Osteoblast (primary cell): ENCODE measurements at regions not wholly inside any gene's neighbourhood (a gene's known extent, or its start where the extent isn't known, plus 50 kb on each side); places are given as distances from the start of the nearest gene placed in this dataset.

ENCODE experiments used
- DNase-seq: peaks from one replicate; pipeline ENCODE4 v3.0.0; 2011; ENCODE audit warnings: low spot score, mixed read lengths; ENCODE audit not compliant: insufficient read length; ENCODE audit errors: missing footprints
- H2AFZ ChIP-seq: 2 replicates; pipeline ENCODE4 v1.6.0; 2011; ENCODE audit warnings: mild to moderate bottlenecking, low read length
- H3K27ac ChIP-seq: 2 replicates; pipeline ENCODE4 v1.5.1; 2011; ENCODE audit warnings: mild to moderate bottlenecking, low read depth, low read length, moderate library complexity
- H3K27me3 ChIP-seq: 2 replicates; pipeline ENCODE4 v1.6.0; 2012; ENCODE audit warnings: mild to moderate bottlenecking, control low read depth, inconsistent platforms, low read length, moderate library complexity; ENCODE audit not compliant: insufficient read depth
- H3K36me3 ChIP-seq: 2 replicates; pipeline ENCODE4 v1.5.1; 2011; ENCODE audit warnings: mild to moderate bottlenecking, low read length, control low read depth, moderate library complexity; ENCODE audit not compliant: insufficient read depth
- H3K4me1 ChIP-seq: 2 replicates; pipeline ENCODE4 v1.5.1; 2011; ENCODE audit warnings: mild to moderate bottlenecking, low read length, control low read depth, moderate library complexity; ENCODE audit not compliant: insufficient read depth
- H3K4me2 ChIP-seq: 2 replicates; pipeline ENCODE4 v1.6.0; 2011; ENCODE audit warnings: mild to moderate bottlenecking, low read length; ENCODE audit not compliant: insufficient read depth
- H3K4me3 ChIP-seq: fragments of 200-600 bp; sonication (generic); 3 replicates; pipeline ENCODE4 v1.5.1; 2012; ENCODE audit warnings: mild to moderate bottlenecking, low read length, inconsistent platforms; ENCODE audit not compliant: insufficient read depth
- H3K79me2 ChIP-seq: 2 replicates; pipeline ENCODE4 v1.6.0; 2012; ENCODE audit warnings: mild to moderate bottlenecking, low read length, control low read depth, inconsistent platforms; ENCODE audit not compliant: insufficient read depth
- H3K9me3 ChIP-seq: 2 replicates; pipeline ENCODE4 v1.5.1; 2011; ENCODE audit warnings: low read depth, low read length, control low read depth
- H4K20me1 ChIP-seq: 2 replicates; pipeline ENCODE4 v1.6.0; 2012; ENCODE audit warnings: mild to moderate bottlenecking, low read length, control low read depth; ENCODE audit not compliant: insufficient read depth
- TF ChIP-seq, protein P1 (sequence below): IDR thresholded peaks from 2 replicates; pipeline ENCODE4 v1.5.1; 2011; ENCODE audit warnings: mild to moderate bottlenecking, low read depth, low read length, moderate library complexity; ENCODE audit errors: extremely low read depth

GRCh38 chr20:17887331-17888030 lies 81.1 kb downstream of the SNX5 start:
- Histone ChIP-seq H3K79me2 (no peaks in the 10 kb centered on the region), H3K4me3 (no peak overlapping the region), H3K4me1 (no peaks in the 10 kb centered on the region), H4K20me1 (no peaks in the 10 kb centered on the region), H2AFZ (no peak overlapping the region), H3K9me3 (peaks cover 8% of the 10 kb centered on the region), H3K4me2 (no peak overlapping the region), H3K36me3 (no peaks in the 10 kb centered on the region), H3K27me3 (no peaks in the 10 kb centered on the region), H3K27ac (no peak overlapping the region)
- TF ChIP-seq, protein P1, sequence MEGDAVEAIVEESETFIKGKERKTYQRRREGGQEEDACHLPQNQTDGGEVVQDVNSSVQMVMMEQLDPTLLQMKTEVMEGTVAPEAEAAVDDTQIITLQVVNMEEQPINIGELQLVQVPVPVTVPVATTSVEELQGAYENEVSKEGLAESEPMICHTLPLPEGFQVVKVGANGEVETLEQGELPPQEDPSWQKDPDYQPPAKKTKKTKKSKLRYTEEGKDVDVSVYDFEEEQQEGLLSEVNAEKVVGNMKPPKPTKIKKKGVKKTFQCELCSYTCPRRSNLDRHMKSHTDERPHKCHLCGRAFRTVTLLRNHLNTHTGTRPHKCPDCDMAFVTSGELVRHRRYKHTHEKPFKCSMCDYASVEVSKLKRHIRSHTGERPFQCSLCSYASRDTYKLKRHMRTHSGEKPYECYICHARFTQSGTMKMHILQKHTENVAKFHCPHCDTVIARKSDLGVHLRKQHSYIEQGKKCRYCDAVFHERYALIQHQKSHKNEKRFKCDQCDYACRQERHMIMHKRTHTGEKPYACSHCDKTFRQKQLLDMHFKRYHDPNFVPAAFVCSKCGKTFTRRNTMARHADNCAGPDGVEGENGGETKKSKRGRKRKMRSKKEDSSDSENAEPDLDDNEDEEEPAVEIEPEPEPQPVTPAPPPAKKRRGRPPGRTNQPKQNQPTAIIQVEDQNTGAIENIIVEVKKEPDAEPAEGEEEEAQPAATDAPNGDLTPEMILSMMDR = no peak
- DNase-seq = no peak

DNA sequence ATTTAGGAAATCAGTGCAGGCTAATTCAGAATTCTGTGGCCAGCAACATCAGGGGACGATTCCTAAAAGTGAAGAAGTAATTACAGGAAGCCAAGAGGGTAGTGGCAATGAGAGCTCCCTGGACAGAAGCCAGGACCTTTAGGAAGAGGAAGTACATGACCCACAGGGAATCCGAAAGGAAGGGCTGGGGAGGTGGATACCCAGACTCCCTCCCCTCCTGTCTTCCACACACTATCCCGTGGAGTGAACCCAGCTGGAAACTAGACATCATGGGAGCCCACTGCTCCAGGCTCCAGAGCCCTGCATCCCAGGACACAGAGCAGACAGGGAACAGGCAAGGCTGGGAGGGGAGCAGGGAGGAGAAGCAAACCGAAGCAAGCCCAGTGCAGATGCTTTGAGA lies 83.0 kb downstream of the SNX5 start:
- H3K4me1 ChIP-seq = peaks cover 3% of the 10 kb centered on the region
- no peaks in the 10 kb centered on the region for H3K79me2 ChIP-seq
- H3K27ac ChIP-seq = no peak overlapping the region
- no peaks in the 10 kb centered on the region for H4K20me1 ChIP-seq
- no peak for DNase-seq
- TF ChIP-seq, protein P1 = no peak
- no peak overlapping the region for H3K4me3 ChIP-seq
- H3K4me2 ChIP-seq = no peak overlapping the region
- H3K9me3 ChIP-seq = peaks cover 8% of the 10 kb centered on the region
- no peak overlapping the region for H2AFZ ChIP-seq
- H3K27me3 ChIP-seq = no peaks in the 10 kb centered on the region
- no peaks in the 10 kb centered on the region for H3K36me3 ChIP-seq

- H3K4me3 ChIP-seq = no peak overlapping the region
- H3K4me1 ChIP-seq = peaks cover 3% of the 10 kb centered on the region
- H3K79me2 ChIP-seq = no peaks in the 10 kb centered on the region
- DNase-seq = no peak
- peaks cover 5% of the 10 kb centered on the region for H3K9me3 ChIP-seq
- no peaks in the 10 kb centered on the region for H3K36me3 ChIP-seq
- no peak overlapping the region for H3K27ac ChIP-seq
- H3K4me2 ChIP-seq = no peak overlapping the region
- no peak overlapping the region for H2AFZ ChIP-seq
- H4K20me1 ChIP-seq = no peaks in the 10 kb centered on the region
- H3K27me3 ChIP-seq = no peaks in the 10 kb centered on the region
- TF ChIP-seq, protein P1 = no peak
These were observed 83.5 kb downstream of the SNX5 start for GRCh38 chr20:17885076-17885475.

DNA sequence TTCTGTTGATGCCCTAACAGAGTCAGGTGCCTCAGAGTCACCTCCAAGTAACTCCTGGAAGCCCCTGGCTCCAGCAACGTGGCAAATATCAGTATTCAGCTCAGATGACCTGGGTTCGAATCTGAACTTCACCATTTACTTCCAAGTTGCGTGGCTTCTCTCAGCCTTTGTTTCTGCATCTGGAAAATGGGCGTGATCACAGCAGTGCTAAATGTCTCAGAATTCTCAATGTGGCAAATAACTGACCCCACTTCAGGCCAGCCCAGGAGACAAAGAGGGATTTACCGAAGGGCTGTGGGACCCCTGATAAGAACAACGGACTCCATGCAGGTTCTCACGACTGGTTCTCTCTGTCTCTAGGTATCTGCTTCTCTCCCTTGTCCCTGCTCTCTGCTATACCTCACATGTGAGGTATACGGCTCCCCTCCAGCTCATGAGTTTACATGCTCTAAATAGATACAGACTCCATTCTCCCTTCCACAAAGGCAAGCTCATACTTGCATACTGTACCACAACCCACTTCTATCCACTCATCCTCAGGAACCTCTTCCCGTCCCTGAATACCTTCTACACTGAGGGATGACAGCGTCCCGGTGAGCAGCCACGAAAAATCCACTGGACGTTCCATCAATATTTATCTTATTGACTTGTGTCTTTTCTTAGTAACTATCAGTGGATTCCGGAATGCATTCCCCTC lies 84.1 kb downstream of the SNX5 start:
- Histone ChIP-seq H3K4me1 (peaks cover 3% of the 10 kb centered on the region), H3K27ac (no peak overlapping the region), H3K4me3 (no peak overlapping the region), H3K36me3 (no peaks in the 10 kb centered on the region), H3K27me3 (no peaks in the 10 kb centered on the region), H3K9me3 (peaks cover 2% of the 10 kb centered on the region), H3K79me2 (no peaks in the 10 kb centered on the region), H2AFZ (no peak overlapping the region), H4K20me1 (no peaks in the 10 kb centered on the region), H3K4me2 (no peak overlapping the region)
- no peak for DNase-seq
- TF ChIP-seq, protein P1 = no peak
